22Rv1 (cell line): ENCODE measurements at regions not wholly inside any gene's neighbourhood (a gene's known extent, or its start where the extent isn't known, plus 50 kb on each side); places are given as distances from the start of the nearest gene placed in this dataset.

Experiments
- CTCF ChIP-seq: fragments of 450-650 bp; IDR thresholded peaks from 2 replicates; pipeline ENCODE4 v1.5.1; 2017; ENCODE audit warnings: mild to moderate bottlenecking
- ZFX ChIP-seq: fragments of 450-650 bp; IDR thresholded peaks from 2 replicates; pipeline ENCODE4 v1.6.1; 2017; ENCODE audit warnings: antibody characterized with exemption, borderline replicate concordance

GRCh38 chr6:28657769-28658465, 132.2 kb downstream of the GPX5 start:
- TF ChIP-seq CTCF (no peak), ZFX (no peak)
